Activated naive CD8-positive, alpha-beta T cell (primary cell): ENCODE measurements at regions not wholly inside any gene's neighbourhood (a gene's known extent, or its start where the extent isn't known, plus 50 kb on each side); places are given as distances from the start of the nearest gene placed in this dataset.

ENCODE experiments used
- H3K27ac Mint-ChIP-seq: one replicate; pipeline ENCODE4 v1.8.0; 2021; ENCODE audit warnings: mixed read lengths
- H3K27me3 Mint-ChIP-seq: one replicate; pipeline ENCODE4 v1.8.0; 2021; ENCODE audit warnings: mixed read lengths
- H3K36me3 Mint-ChIP-seq: one replicate; pipeline ENCODE4 v1.8.0; 2021; ENCODE audit warnings: mixed read lengths
- H3K4me1 Mint-ChIP-seq: one replicate; pipeline ENCODE4 v1.8.0; 2021; ENCODE audit warnings: low read depth, mixed read lengths
- H3K4me3 Mint-ChIP-seq: one replicate; pipeline ENCODE4 v1.8.0; 2021; ENCODE audit warnings: mild to moderate bottlenecking, mixed read lengths
- H3K9me3 Mint-ChIP-seq: one replicate; pipeline ENCODE4 v1.8.0; 2021; ENCODE audit warnings: low read depth, mixed read lengths

DNA sequence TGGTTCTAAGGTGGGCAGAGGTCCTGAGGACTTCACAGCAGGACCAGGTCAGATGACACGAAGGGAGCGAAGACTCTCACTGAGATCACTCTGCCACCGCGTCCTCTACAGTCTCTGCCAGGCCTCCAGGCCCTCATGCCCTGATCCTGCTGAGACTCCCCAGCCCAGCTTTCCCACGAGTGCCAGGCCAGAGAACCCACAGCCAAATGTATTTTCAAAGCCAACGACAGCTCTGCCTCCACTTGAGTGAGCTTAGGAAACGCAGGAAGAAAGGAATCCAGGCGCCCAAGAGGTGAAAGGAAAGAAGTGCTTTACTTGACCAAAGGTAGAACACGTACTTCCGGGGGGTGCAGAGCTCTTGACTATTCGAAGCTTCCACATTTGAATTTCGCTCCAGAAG lies 275.0 kb downstream of the XXYLT1 start:
- Mint-ChIP-seq H3K4me1 (no peaks in the 10 kb centered on the region), H3K9me3 (no peaks in the 10 kb centered on the region), H3K27ac (no peak overlapping the region), H3K36me3 (no peaks in the 10 kb centered on the region), H3K27me3 (no peaks in the 10 kb centered on the region), H3K4me3 (no peak overlapping the region)

DNA sequence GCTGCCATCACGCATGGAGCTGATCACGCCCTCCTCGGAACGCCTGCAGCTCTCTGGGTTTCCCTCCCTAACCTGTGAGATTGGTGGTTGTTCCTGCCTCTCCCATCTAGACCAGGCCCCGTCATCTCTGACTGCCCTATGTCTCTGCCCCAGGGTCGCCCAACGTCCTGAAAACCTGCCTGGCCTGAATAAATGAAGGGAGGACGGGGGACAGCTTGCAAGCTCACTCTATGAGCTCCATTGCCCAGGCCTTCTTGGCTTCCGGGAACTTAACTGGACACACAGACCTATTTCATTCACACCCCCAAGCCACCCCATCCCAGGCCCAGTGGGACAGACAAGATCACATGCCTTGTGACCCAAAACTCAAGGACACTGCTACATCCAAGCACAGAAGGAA lies 274.2 kb downstream of the XXYLT1 start:
- Mint-ChIP-seq H3K4me3 (no peak overlapping the region), H3K27me3 (no peaks in the 10 kb centered on the region), H3K27ac (no peak overlapping the region), H3K9me3 (no peaks in the 10 kb centered on the region), H3K36me3 (no peaks in the 10 kb centered on the region), H3K4me1 (no peaks in the 10 kb centered on the region)

DNA sequence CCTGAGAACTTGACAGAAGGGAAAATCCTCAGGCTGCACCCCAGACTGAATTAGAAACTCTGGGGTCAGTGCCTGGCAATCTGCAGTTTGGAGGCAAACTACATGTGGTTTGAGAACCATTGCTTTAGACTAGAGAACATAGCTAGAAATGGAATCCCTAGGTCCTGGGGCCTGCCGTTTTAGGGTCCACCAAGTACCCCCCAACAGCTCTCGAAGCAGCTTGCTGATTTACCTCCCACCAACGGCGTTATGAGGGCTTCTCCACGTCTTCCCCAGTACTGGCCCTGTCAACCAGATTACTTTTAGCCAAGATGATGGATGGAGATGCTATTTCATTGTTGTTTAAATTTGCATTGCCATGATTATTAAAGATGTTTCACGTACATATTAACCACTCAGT lies 272.5 kb downstream of the XXYLT1 start:
- H3K36me3 Mint-ChIP-seq = no peaks in the 10 kb centered on the region
- peaks cover 3% of the 10 kb centered on the region for H3K27me3 Mint-ChIP-seq
- H3K4me1 Mint-ChIP-seq = peaks cover 2% of the 10 kb centered on the region
- no peaks in the 10 kb centered on the region for H3K9me3 Mint-ChIP-seq
- H3K4me3 Mint-ChIP-seq = no peak overlapping the region
- H3K27ac Mint-ChIP-seq = no peak overlapping the region

DNA sequence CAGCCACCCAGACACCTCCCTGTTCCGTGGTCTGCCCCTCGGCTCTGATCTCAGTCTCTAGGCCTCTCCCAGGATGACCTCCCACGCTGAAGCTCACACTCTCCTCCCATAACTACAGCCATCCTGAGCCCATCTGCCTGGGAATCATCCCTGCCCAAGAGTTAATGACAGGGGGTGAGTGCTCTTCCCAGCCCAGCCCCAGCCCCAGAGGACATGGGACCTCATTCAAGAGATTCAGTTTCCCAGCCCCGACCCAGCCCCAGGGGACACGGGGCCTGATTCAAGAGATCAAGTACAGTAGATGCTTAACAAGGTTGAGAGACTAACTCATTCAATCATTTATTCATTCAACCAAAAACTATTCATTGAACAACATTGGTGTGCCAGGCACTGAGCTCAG lies 272.0 kb downstream of the XXYLT1 start:
- H3K27me3 Mint-ChIP-seq = peaks cover 5% of the 10 kb centered on the region
- H3K27ac Mint-ChIP-seq = no peak overlapping the region
- peaks cover 2% of the 10 kb centered on the region for H3K4me1 Mint-ChIP-seq
- H3K4me3 Mint-ChIP-seq = no peak overlapping the region
- no peaks in the 10 kb centered on the region for H3K9me3 Mint-ChIP-seq
- no peaks in the 10 kb centered on the region for H3K36me3 Mint-ChIP-seq

DNA sequence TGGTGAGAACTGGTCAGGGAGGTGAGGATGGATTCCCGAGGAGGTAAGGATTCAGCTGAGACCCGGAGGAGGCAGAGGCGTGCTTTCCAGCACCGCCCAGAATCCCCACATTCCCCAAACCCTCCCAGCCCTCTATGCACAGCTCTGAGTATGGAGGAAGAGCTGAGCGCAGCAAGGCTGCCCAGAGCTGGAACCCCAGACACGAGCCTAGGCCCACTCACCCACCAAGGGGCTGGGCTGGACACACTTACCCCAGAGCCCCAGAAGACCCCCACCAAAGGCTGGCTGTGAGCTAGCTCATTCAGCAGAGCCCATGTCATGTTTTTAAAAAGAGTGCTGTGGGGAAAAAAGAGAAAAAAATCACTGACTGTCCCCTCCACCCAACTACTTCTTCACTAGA lies 271.5 kb downstream of the XXYLT1 start:
- Mint-ChIP-seq H3K27ac (no peak overlapping the region), H3K9me3 (no peaks in the 10 kb centered on the region), H3K4me3 (no peak overlapping the region), H3K27me3 (peaks cover 5% of the 10 kb centered on the region), H3K4me1 (peaks cover 2% of the 10 kb centered on the region), H3K36me3 (no peaks in the 10 kb centered on the region)

DNA sequence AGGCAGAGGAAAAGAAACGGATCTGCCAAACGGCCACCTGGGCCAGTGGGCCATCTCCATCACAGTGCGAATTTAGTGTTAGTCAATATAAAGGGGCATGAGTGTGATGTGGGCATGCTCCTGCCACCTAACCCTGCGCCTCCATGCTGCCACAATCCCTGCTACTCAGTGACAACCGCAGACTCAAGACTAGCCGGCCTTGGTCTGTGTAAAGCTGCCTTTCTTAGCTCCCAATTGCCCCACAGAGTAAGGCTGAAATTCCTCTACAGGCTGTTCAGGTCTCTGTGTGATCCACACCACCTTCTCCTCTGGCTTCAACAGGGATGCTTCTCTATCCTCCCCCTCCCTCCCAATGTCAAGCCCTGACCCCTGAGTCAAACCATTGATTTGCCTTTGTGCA lies 269.7 kb downstream of the XXYLT1 start:
- peaks cover 5% of the 10 kb centered on the region for H3K27me3 Mint-ChIP-seq

DNA sequence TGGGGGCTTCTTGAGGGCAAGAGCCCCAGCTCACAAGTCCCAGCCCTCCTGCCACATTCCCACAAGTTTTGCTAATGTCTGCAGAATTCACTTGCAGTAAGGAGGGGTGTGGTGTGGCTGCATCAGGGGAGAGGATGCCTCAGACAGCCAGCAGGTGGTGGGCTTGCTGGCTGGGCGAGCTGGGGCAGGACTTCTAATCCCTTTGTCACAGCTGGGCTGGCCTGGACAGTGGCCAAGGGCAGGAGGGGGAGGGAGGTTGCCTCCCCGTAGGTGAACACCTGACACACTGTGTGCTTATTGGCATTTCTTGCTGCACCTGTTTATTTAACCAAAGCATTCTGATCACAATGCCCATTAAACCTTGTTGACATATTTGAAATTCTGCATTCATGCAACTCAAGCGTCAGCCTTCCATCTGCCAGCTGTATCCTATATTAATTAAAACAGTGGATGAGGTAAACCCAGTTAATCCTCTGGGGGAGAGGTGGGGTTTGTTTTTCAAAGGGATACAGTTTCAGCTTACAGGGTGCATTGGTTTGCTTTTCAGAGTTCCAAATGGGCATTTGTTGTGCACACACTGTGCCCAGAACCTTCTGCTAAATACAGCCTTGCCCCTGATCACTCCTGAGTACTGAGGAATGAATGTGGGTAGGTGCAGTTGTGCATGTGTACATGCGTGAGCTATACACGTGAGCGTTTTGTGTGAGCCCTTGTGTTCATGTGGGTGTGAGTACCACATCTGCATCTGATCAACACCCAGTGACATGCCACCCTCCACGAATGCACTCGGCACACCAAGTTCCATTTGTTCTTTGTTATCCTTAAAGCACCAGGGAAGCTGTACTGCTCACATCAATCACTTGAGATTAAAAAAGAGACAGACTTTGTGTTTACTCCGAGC lies 268.7 kb downstream of the XXYLT1 start:
- H3K4me1 Mint-ChIP-seq = peaks cover 2% of the 10 kb centered on the region
- H3K4me3 Mint-ChIP-seq = no peak overlapping the region
- no peak overlapping the region for H3K27ac Mint-ChIP-seq

More for the DNA sequence above, 269.7 kb downstream of the XXYLT1 start:
- H3K27ac Mint-ChIP-seq = no peak overlapping the region
- peaks cover 2% of the 10 kb centered on the region for H3K4me1 Mint-ChIP-seq
- H3K36me3 Mint-ChIP-seq = no peaks in the 10 kb centered on the region
- no peaks in the 10 kb centered on the region for H3K9me3 Mint-ChIP-seq
- H3K4me3 Mint-ChIP-seq = no peak overlapping the region

DNA sequence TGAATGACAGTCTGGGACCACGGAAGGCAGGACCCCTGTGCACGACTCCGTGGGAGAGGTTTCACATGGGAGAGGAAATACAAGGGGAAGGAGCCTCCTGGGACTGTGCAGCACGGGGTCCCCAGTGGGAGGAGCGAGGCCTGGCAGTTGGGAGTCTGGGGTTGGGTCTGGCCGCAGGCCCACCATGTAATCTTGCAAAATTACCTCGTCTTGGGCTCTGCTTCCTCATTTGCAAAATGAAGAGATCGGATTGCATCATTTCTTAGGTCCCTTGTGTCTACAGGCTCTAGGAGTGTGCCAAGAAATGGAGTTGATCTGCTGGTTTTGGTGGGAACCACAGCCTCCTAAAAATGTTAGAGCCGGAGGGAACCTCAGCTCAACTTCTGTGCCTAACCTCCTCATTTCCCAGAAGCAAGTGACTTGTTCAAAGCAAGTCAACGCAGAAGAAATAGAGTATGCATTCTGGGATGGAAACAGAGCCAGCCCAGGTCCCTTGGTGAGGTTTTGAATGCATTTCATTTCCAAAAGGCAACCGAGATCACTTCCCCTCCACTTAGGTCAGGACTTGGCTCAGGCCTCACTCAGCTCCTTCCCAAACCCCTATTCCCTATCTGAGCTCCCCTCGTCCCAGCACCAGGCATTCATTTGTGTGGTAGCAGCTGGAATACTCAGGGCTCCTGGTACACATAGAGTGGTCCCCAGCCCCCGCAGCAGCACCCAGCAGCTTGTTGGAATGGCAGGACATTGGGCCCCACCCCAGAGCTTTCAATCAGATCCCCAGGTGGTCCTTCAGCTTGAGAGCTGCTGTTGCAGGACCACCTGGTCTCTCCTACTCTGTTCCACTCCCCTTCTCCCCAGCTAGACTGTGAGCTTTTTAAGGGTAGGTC lies 267.7 kb downstream of the XXYLT1 start:
- Mint-ChIP-seq H3K36me3 (no peaks in the 10 kb centered on the region), H3K27ac (no peak overlapping the region), H3K27me3 (peaks cover 5% of the 10 kb centered on the region), H3K4me3 (no peak overlapping the region), H3K4me1 (peaks cover 2% of the 10 kb centered on the region), H3K9me3 (no peaks in the 10 kb centered on the region)

More for the DNA sequence above, 268.7 kb downstream of the XXYLT1 start:
- H3K36me3 Mint-ChIP-seq = no peaks in the 10 kb centered on the region
- no peaks in the 10 kb centered on the region for H3K9me3 Mint-ChIP-seq
- H3K27me3 Mint-ChIP-seq = peaks cover 5% of the 10 kb centered on the region

DNA sequence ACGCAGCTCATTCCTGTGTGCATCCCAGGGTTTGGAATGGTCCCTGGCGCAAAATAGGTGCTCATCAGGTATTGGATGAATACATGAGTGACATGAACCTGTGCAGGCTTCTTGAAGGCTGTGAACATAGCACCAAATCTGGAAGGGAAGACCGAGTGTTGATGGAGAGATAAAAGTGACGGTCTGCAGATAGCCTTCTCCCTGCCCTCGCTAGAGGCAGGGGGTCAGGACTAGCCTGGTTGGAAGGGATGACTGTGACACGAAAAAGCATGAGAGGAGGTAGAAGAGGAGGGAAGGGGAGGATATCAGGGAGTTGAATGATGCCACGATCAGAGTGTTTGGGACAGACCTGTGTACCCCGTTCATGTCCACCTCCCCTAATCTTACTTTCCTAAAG lies 267.1 kb downstream of the XXYLT1 start:
- no peaks in the 10 kb centered on the region for H3K9me3 Mint-ChIP-seq

DNA sequence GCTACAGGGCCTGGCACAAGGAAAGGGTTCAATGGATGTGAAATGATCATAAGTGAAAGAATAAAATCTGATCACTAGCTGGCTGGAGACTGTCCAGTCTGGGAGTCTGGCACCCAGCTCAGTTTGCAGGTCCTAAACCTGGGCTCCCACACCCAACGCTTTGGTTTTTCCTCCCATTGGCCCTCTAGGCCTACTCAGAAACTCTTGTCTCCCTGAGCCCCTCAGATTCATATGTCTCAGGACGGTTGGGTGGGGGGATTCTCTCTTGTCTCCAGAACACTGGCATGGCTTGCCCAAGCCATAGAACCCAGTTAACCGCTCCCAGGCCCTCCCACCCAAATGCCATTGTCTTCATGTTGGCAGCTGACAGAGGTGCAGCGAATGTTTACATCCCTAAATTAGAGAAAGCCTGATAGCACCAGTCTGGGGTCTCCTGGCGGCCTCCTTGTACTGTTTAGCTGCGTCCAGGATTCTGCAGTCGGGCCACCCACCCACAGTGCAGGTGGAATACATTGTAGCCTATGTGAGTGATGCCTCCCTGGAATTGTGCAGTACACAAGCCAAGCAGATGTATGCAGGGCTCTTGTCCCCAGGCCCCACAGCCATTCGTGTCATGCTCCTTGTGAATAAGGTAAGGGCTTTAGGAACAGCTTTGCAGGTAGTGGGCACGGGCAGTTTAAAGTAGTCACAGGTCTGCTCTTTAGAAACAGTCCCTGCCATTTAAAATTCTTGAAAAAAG lies 266.3 kb downstream of the XXYLT1 start:
- H3K36me3 Mint-ChIP-seq = no peaks in the 10 kb centered on the region
- H3K27me3 Mint-ChIP-seq = peaks cover 5% of the 10 kb centered on the region
- H3K4me3 Mint-ChIP-seq = no peak overlapping the region
- no peaks in the 10 kb centered on the region for H3K9me3 Mint-ChIP-seq
- no peak overlapping the region for H3K27ac Mint-ChIP-seq
- H3K4me1 Mint-ChIP-seq = peaks cover 2% of the 10 kb centered on the region

More for the DNA sequence above, 267.1 kb downstream of the XXYLT1 start:
- peaks cover 5% of the 10 kb centered on the region for H3K27me3 Mint-ChIP-seq
- H3K4me3 Mint-ChIP-seq = no peak overlapping the region
- no peak overlapping the region for H3K27ac Mint-ChIP-seq
- H3K4me1 Mint-ChIP-seq = peaks cover 2% of the 10 kb centered on the region
- H3K36me3 Mint-ChIP-seq = no peaks in the 10 kb centered on the region

DNA sequence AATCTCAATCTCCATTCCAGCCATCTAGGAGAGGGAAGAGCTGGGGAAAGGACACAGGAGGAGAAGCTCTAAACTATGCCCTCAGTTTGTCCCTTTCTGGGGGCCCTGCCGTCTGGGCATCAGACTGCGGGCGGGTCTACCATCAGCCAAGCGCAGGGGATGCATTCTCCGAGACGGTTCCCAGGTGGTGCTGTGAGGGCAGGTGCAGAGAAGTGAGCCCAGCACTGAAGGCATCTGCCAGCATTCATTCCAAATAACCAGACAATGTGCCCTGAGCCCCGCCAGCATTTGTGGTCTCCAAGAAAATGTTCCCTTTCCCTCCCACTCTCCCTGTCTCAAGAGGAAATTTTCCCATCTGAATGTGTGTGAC lies 265.7 kb downstream of the XXYLT1 start:
- H3K36me3 Mint-ChIP-seq = no peaks in the 10 kb centered on the region
- H3K4me1 Mint-ChIP-seq = peaks cover 2% of the 10 kb centered on the region
- no peaks in the 10 kb centered on the region for H3K9me3 Mint-ChIP-seq
- H3K27ac Mint-ChIP-seq = no peak overlapping the region
- no peak overlapping the region for H3K4me3 Mint-ChIP-seq
- H3K27me3 Mint-ChIP-seq = peaks cover 5% of the 10 kb centered on the region

DNA sequence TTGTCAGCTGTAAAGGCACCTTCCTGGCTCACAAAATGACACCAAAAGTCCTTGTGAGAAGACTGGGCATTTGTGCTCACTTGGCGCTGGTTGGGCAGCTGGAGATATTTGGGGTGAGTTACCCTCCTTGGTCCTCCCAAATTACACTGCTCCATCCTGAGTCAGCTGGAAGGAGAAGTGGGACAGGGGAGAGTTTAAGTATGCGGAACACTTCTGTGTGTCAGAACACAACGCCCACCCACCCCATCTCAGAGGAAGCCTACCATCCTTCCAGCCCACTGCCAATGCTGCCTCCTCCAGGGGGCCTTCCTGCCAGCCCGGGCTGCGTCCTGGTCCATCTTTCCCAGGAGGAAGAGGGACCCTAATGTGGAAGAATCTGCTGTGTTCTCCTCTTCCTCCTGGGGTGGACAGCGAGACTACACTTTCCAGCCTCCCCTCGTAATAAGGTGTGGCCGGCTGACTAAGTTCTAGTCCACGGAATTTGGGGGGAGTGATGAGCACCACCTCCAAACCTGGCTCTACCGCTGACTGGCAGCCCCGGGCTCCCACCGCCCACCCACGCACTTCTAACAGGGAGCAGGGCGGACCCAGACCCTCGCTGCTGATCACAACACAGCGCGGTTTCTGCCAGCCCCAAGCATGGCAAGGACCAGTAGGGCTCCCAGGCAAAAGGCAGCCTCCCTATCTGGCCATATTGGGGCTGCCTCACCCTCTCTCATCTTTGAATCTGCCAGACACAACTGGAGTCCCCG lies 265.0 kb downstream of the XXYLT1 start:
- H3K27ac Mint-ChIP-seq = no peak overlapping the region
- H3K27me3 Mint-ChIP-seq = peaks cover 5% of the 10 kb centered on the region
- H3K4me1 Mint-ChIP-seq = peaks cover 2% of the 10 kb centered on the region

DNA sequence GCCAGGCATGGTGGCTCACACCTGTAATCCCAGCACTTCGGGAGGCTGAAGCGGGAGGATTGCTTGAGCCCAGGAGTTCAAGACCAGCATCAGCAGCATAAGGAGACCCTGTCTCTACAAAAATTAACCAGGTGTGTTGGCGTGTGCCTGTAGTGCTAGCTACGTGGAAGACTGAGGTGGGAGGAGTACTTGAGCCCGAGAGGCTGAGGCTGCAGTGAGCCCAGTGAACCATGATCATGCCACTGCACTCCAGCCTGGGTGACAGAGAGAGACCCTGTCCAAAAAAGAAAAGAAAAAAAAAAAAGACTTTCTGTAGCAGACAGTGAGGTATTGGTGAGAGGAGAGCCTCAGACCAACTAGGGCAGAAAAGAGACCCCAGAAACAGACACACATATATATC lies 263.8 kb downstream of the XXYLT1 start:
- Mint-ChIP-seq H3K27me3 (peaks cover 5% of the 10 kb centered on the region), H3K4me3 (no peak overlapping the region), H3K4me1 (peaks cover under 1% of the 10 kb centered on the region), H3K27ac (no peak overlapping the region), H3K36me3 (no peaks in the 10 kb centered on the region), H3K9me3 (no peaks in the 10 kb centered on the region)

More for the DNA sequence above, 265.0 kb downstream of the XXYLT1 start:
- Mint-ChIP-seq H3K36me3 (no peaks in the 10 kb centered on the region), H3K4me3 (no peak overlapping the region), H3K9me3 (no peaks in the 10 kb centered on the region)

DNA sequence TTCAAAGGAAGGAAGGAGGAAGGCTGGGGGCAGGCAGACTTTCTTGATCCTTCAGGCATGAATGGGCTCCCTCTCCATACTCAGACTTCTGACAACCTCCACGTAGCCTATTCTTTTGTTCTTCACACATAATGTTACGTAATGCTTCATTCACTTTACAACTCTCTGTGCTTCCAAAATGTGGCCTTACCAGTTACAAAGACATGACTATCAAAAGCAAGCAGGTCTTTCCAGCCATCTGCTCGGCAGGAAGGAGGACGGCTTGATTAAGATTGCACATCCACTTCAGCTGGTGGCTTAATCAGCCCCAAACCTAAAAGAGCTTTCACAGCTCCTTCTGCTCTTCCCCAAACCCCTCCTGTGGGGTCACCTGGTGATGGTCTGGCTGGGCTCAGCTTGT lies 263.2 kb downstream of the XXYLT1 start:
- H3K9me3 Mint-ChIP-seq = no peaks in the 10 kb centered on the region
- H3K36me3 Mint-ChIP-seq = no peaks in the 10 kb centered on the region
- no peak overlapping the region for H3K4me3 Mint-ChIP-seq
- no peak overlapping the region for H3K27ac Mint-ChIP-seq
- H3K4me1 Mint-ChIP-seq = no peaks in the 10 kb centered on the region
- peaks cover 4% of the 10 kb centered on the region for H3K27me3 Mint-ChIP-seq
